ENCODE measurements at regions not wholly inside any gene's neighbourhood (a gene's known extent, or its start where the extent isn't known, plus 50 kb on each side); places are given as distances from the start of the nearest gene placed in this dataset.

- H3K4me3 ChIP-seq (ENCODE audit: low read length): no peak overlapping the region
- H3F3A ChIP-seq (ENCODE audit: insufficient read depth, low read length): no peaks in the 10 kb centered on the region
- H3K9me2 ChIP-seq (replicated peaks; ENCODE audit: insufficient read depth, low read length): no peaks in the 10 kb centered on the region
- H3K9me3 ChIP-seq (replicated peaks; ENCODE audit: insufficient read depth, low read length): no peaks in the 10 kb centered on the region
- H3K27ac ChIP-seq (ENCODE audit: low read length): no peak overlapping the region
- no peaks in the 10 kb centered on the region for H3K27me3 ChIP-seq (replicated peaks; ENCODE audit: insufficient read depth, low read length)
- no peak overlapping the region for H3K9ac ChIP-seq (ENCODE audit: low read length)
- TF ChIP-seq EZH2phosphoT487 (IDR thresholded peaks at IDR 0.05; ENCODE audit: low read length): no peak
- H4K20me1 ChIP-seq (ENCODE audit: insufficient read depth, low read length): no peaks in the 10 kb centered on the region
- no peaks in the 10 kb centered on the region for H3K79me2 ChIP-seq (ENCODE audit: low read length)
- no peak overlapping the region for H2AFZ ChIP-seq (ENCODE audit: low read length)
- no peak overlapping the region for H3K4me2 ChIP-seq (ENCODE audit: low read depth, low read length)
- DNase-seq: no peak
- H3K4me1 ChIP-seq (ENCODE audit: low read length): no peaks in the 10 kb centered on the region
- H3K36me3 ChIP-seq (replicated peaks; ENCODE audit: insufficient read depth, low read length): no peaks in the 10 kb centered on the region
Observed at GRCh38 chr20:51267679-51268078, 244.8 kb upstream of the KCNG1 start.

- no peaks in the 10 kb centered on the region for H3K79me2 ChIP-seq (ENCODE audit: low read length)
- H2AFZ ChIP-seq (ENCODE audit: low read length): no peak overlapping the region
- no peak overlapping the region for H3K9ac ChIP-seq (ENCODE audit: low read length)
- no peaks in the 10 kb centered on the region for H4K20me1 ChIP-seq (ENCODE audit: insufficient read depth, low read length)
- no peaks in the 10 kb centered on the region for H3K36me3 ChIP-seq (replicated peaks; ENCODE audit: insufficient read depth, low read length)
- no peaks in the 10 kb centered on the region for H3K9me2 ChIP-seq (replicated peaks; ENCODE audit: insufficient read depth, low read length)
- H3K9me3 ChIP-seq (replicated peaks; ENCODE audit: insufficient read depth, low read length): no peaks in the 10 kb centered on the region
- no peak overlapping the region for H3K4me2 ChIP-seq (ENCODE audit: low read depth, low read length)
- no peaks in the 10 kb centered on the region for H3K27me3 ChIP-seq (replicated peaks; ENCODE audit: insufficient read depth, low read length)
- H3K4me1 ChIP-seq (ENCODE audit: low read length): no peaks in the 10 kb centered on the region
- no peak overlapping the region for H3K4me3 ChIP-seq (ENCODE audit: low read length)
- H3F3A ChIP-seq (ENCODE audit: insufficient read depth, low read length): no peaks in the 10 kb centered on the region
- DNase-seq: no peak
- TF ChIP-seq EZH2phosphoT487 (IDR thresholded peaks at IDR 0.05; ENCODE audit: low read length): no peak
- no peak for TF ChIP-seq EZH2 (optimal IDR thresholded peaks at IDR 0.05; ENCODE audit: low read depth, low read length)
- TF ChIP-seq CTCF (IDR thresholded peaks at IDR 0.05; ENCODE audit: low read length): no peak
- no peak overlapping the region for H3K27ac ChIP-seq (ENCODE audit: low read length)
Observed at GRCh38 chr20:51266353-51266752, 243.4 kb upstream of the KCNG1 start.

- TF ChIP-seq CTCF (IDR thresholded peaks at IDR 0.05; ENCODE audit: low read length) (no peak), EZH2phosphoT487 (IDR thresholded peaks at IDR 0.05; ENCODE audit: low read length) (no peak), EZH2 (optimal IDR thresholded peaks at IDR 0.05; ENCODE audit: low read depth, low read length) (no peak)
- no peaks in the 10 kb centered on the region for H3K4me1 ChIP-seq (ENCODE audit: low read length)
- DNase-seq: no peak
- no peak overlapping the region for H3K9ac ChIP-seq (ENCODE audit: low read length)
- no peaks in the 10 kb centered on the region for H3K9me3 ChIP-seq (replicated peaks; ENCODE audit: insufficient read depth, low read length)
- H3K4me2 ChIP-seq (ENCODE audit: low read depth, low read length): no peak overlapping the region
- H4K20me1 ChIP-seq (ENCODE audit: insufficient read depth, low read length): no peaks in the 10 kb centered on the region
- H3K36me3 ChIP-seq (replicated peaks; ENCODE audit: insufficient read depth, low read length): no peaks in the 10 kb centered on the region
- no peak overlapping the region for H3K4me3 ChIP-seq (ENCODE audit: low read length)
- no peaks in the 10 kb centered on the region for H3K79me2 ChIP-seq (ENCODE audit: low read length)
- H3K9me2 ChIP-seq (replicated peaks; ENCODE audit: insufficient read depth, low read length): no peaks in the 10 kb centered on the region
- H2AFZ ChIP-seq (ENCODE audit: low read length): no peak overlapping the region
- no peaks in the 10 kb centered on the region for H3F3A ChIP-seq (ENCODE audit: insufficient read depth, low read length)
- no peaks in the 10 kb centered on the region for H3K27me3 ChIP-seq (replicated peaks; ENCODE audit: insufficient read depth, low read length)
- H3K27ac ChIP-seq (ENCODE audit: low read length): no peak overlapping the region
Observed at GRCh38 chr20:51265361-51265760, 242.5 kb upstream of the KCNG1 start.

DNA sequence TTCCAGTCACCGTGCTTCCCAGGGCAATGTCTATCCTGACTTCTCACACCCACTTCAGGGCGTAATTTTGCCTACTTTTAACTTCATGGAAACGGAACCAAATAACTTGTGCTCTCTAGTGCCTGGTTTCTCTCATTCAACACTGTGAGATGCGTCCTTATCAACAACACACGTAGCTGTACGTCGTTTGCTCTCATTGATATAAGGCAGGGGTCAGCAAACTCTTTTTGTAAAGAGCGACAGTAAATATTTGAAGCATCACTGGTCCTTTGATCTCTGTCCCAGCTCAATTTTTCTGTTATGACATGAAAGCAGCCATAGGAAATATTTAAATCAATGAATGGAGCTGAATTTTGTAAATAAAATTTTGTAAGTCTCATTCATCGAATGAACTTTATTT lies 239.3 kb upstream of the KCNG1 start:
- Histone ChIP-seq H3K4me2 (ENCODE audit: low read depth, low read length) (no peak overlapping the region), H3F3A (ENCODE audit: insufficient read depth, low read length) (no peaks in the 10 kb centered on the region), H4K20me1 (ENCODE audit: insufficient read depth, low read length) (no peaks in the 10 kb centered on the region), H3K9ac (ENCODE audit: low read length) (no peak overlapping the region), H3K4me1 (ENCODE audit: low read length) (no peaks in the 10 kb centered on the region), H3K9me2 (replicated peaks; ENCODE audit: insufficient read depth, low read length) (no peaks in the 10 kb centered on the region), H2AFZ (ENCODE audit: low read length) (no peak overlapping the region), H3K36me3 (replicated peaks; ENCODE audit: insufficient read depth, low read length) (no peaks in the 10 kb centered on the region), H3K27me3 (replicated peaks; ENCODE audit: insufficient read depth, low read length) (no peaks in the 10 kb centered on the region), H3K4me3 (ENCODE audit: low read length) (no peak overlapping the region), H3K9me3 (replicated peaks; ENCODE audit: insufficient read depth, low read length) (no peaks in the 10 kb centered on the region), H3K27ac (ENCODE audit: low read length) (no peak overlapping the region), H3K79me2 (ENCODE audit: low read length) (no peaks in the 10 kb centered on the region)
- TF ChIP-seq EZH2 (optimal IDR thresholded peaks at IDR 0.05; ENCODE audit: low read depth, low read length) (no peak), EZH2phosphoT487 (IDR thresholded peaks at IDR 0.05; ENCODE audit: low read length) (no peak), CTCF (IDR thresholded peaks at IDR 0.05; ENCODE audit: low read length) (no peak)
- DNase-seq: no peak
